Retina (tissue), 1 donor: ENCODE measurements at regions not wholly inside any gene's neighbourhood (a gene's known extent, or its start where the extent isn't known, plus 50 kb on each side); places are given as distances from the start of the nearest gene placed in this dataset.
"Not testable (repeated sequence)": the region's sequence is repeated elsewhere in the genome, so short reads cannot be mapped to it uniquely, and the experiment has no call there.

Experiments
- DNase-seq: peaks from one replicate; pipeline ENCODE4 v3.0.0-alpha.2; 2016

DNA sequence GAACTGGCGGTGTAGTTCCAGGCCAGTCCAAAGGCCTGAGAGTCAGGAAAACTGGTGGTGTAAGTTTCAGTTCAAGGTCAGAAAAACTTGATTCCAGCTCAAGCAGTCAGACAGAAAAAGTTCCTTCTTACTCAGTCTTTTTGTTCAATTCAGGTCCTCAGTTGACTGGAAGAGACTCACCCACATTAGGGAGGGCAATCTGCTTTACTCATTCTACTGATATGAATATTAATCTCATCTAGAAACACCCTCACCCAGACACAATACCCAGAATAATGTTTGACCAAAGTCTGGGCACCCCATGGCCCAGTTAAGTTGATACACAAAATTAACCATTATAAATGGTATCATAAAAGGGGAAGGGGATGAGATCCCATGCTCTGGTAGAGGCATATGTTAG lies 50.1 kb upstream of the LTA4H start:
- DNase-seq = no peak

DNA sequence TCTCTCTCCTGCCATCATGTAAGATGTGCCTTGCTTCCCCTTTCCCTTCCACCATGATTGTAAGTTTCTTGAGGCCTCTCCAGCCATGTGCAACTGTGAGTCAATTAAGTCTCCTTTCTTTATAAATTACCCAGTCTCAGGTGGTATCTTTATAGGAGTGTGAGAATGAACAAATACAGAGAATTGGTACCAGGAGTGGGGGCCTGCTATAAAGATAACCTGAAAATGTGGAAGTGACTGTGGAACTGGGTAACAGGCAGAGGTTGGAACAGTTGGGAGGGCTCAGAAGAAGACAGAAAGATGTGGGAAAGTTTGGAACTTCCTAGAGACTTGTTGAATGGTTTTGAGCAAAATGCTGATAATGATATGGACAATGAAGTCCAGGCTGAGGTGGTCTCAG lies 50.8 kb upstream of the LTA4H start:
- not testable (repeated sequence) for DNase-seq

DNA sequence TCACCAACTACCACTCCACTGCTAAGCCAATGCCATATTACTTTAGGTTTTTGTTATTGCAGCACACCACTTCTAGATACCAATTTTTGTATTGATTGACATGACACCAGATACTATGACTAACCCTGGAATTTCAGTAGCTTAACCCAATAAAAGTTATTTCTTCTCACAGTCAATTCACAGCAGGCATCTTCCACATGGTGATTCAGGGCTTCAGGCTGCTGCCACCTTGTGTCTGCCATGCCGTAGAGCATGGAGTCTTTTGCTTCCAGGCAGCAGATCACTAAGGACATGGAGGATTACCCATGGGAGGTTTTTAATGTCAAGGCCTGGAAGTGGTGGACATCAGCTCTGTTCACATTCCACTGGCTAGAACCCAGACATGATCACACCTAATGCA lies 56.4 kb upstream of the LTA4H start:
- no peak for DNase-seq

DNA sequence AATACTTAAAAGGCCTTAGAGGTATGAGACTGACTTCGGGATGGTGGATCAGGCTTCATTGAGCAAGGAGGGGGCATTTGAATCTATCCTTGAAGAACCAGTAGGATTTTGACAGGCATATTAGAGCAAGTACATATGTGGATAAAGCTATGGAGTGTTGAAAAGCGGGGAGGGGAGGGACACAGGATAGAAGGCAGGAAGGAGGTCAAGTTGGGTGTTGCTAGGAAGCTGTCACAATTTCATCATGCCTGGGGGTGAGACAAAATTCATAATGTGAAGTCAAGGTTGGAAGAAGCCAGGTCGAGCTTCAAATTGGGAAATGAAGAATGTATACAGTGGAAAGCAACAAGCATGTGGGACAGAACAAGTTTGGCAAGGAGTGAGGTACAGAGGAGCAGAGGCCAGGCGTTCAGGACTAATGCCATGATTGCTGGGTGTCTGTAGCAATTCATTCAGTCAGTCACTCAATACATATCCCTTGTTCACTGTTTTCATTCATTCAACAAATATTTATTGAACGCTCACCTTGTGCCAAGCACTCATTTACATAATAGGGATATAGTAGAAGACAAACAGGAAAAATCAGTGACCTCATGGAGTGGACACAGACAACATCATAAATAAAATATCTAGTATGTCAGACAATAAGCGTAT lies 58.3 kb upstream of the LTA4H start:
- no peak for DNase-seq

DNA sequence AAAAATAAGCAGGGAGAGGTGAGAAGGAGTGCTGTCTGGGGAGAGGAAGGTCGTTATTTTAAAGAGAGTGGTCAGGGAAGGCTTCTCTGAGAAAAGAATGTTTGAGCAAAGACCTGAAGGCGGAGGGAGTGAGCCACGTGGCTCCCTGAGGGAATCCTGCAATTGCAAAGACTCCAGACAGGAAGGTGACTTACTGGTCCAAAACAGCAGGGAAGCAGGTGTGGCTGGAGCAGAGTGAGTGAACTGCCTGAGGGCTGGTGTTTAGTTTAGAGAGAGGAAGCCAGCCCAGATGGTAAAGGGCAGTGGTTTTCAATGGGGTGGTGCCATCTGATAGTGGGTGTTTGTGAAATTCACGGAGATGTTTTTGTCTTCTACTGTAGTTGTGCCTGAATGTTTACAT lies 58.8 kb upstream of the LTA4H start:
- no peak for DNase-seq

DNA sequence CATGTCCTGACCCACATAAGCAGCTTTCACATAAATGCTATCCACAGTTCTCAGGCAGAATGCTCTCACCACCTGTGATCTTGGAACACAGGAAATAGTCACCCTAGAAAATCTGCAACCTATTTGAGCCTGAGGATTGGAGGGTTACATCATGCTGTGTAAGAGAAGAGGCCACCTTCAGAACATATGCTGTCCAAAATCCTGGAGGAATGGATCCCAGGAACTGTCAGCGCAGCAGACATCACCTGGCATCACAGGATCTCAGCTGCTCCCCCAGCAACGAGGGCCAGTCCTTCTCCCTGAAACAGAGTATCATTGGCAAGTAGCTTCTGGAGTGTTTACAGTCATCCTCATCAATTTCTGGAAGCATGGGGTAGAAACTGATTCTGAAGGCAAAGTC lies 63.2 kb upstream of the LTA4H start:
- DNase-seq = no peak

DNA sequence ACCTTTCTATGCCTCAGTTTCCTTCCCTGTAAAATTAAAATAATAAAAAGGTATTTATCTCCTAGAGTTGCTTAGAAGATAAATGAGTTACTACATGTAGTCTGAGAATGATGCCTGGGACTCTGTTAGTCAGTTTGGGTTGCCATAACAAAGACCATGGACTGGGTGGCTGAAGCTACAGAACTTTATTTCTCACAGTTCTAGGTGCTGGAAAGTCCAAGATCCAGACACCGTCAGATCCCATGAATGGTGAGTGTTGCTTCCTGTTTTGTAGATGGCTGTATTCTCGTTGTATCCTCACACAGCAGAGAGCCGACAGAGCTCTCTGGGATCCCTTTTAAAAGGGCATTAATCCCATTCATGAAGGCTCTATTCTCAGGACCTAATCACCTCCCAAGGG lies 64.0 kb upstream of the LTA4H start:
- DNase-seq = no peak

DNA sequence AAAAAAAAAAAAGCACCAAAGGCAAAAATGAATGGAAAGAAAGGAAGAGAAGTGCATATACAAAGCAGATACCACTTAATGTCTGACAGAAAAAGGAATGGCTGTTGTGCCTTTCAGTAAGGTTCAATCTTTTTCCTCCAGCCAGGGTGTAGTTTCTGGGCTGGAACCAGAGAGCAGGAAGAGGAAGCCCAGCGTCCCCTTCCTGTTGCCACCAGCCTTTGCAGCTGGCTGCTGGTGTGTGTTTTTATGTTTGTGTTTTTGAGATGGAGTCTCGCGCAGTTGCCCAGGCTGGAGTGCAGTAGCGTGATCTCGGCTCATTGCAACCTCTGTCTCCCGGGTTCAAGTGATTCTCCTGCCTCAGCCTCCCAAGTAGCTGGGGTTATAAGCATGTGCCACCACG lies 64.6 kb upstream of the LTA4H start:
- no peak for DNase-seq

DNA sequence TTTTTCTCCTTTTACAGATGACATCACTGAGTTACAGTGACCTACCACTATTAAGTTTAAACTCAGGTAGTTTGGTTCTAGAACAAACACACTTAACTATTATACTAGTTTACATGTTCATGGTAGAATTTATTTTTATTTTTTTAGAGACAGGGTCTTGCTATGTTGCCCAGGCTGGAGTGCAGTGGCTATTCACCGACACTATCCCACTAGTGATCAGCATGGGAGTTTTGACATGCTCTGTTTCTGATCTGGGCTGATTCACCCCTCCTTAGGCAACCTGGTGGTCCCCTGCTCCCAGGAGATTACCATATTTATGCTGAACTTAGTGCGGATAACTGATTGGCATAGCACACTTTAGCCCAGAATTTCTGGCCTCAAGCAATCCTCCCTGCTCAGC lies 66.4 kb upstream of the LTA4H start:
- no peak for DNase-seq

DNA sequence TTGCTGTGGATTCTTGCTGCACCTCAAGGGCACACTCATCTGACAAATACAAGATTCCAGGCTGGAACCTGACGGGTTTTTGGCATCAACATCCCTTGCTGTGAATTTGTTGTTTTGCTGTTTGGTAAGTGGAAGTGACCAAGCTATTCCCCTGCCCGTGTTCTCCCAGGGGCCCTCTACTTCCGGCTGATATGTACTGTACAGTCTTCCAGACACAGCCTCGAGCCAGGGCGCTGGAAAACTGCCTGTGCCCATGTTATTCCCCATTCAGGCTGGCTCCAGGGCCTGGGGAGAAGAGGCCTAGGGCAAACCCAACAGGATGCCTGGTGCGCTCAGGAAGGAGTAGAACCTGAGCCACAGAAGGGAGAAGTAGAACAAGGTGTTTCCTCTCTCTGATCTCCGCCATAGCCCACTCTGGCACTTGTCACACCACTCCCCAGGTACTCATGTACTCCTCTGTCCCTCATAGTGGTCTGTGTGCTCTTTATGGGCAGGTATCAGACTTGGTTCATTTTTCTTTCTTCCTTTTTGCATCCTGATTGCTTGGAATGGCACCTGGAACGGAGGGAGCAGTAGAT lies 67.8 kb upstream of the LTA4H start:
- no peak for DNase-seq

DNA sequence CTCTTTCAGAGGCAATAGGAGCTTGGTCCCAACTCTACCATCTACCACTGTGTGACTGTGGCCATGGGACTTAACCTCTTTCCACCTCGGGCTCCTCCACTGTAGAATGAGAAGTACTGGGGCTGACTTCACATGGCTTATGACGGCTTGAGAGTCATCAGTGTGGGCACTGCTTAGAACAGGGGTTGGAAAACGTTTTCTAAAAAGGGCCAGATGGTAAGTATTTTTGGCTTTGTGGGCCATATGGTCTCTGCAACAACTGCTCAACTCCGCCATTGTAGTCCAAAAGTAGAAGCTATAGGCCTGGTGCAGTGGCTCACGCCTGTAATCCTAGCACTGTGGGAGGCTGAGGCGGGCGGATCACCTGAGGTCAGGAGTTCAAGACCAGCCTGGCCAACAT lies 69.2 kb upstream of the LTA4H start:
- DNase-seq = no peak

DNA sequence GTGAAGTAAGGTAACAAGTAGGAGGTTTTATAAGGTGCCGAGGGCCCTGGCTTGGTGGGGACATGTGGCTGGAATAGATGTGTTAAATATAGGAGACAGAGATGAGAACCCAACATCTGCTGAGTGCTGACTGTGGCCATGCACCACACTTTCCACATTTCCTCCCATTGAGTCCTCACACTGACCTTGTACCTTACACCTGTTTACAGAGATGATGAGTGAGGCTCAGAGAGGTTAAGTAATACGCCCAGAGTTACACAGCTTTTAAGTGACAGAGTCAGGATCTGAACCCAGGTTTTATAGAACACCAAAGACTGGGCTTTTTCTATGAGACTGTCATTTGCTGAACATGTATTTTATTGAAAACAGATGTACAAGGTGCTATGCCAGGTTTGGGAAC lies 70.8 kb upstream of the LTA4H start:
- no peak for DNase-seq

DNA sequence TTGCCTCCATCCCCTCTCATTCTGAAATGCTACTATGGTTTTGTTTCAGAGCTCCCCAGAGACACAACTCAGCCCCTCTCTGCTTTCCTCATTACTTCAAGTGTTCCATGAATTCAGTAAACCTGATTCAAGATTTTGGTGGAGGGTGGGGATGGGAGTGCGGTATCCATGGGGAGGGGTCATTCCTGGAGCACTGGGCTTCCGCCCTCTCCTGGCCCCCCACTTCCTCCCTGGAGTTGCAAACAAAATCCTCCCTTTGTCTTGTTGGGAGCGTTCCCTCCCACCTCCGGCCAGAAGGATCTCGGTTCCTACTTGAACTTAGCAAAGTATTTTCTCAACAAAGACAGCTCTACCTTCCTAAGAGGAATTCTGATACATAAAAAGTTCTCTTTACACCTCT lies 71.8 kb upstream of the LTA4H start:
- no peak for DNase-seq

DNA sequence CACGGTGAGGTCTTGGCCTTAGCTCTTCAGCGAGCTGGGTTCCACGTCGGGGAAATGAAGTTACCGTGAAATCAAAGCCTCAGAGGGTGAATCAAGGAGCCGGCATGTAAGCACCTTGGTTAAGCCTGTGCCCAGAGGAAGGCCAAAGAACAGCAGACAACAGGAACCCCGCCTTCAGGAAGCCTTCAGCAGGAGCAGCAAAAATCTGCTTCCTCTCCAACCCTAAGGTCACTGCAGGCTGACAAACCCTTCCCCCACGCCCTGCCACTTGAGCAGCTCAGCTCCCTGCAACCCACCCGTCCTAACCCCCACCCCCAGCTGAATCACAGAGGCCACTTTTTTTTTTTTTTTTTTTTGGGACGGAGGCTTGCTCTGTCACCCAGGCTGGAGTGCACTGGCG lies 72.9 kb upstream of the LTA4H start:
- no peak for DNase-seq

DNA sequence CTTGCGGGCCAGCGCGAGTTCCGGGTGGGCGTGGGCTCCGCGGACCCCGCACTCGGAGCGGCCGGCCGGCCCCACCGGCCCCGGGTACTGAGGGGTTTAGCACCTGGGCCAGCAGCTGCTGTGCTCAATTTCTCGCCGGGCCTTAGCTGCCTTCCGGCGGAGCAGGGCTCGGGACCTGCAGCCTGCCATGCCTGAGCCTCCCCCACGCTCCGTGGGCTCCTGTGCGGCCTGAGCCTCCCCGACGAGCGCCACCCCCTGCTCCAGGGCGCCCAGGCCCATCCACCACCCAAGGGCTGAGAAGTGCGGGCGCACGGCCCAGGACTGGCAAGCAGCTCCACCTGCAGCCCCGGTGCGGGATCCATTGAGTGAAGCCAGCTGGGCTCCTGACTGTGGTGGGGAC lies 73.6 kb upstream of the LTA4H start:
- DNase-seq = not testable (repeated sequence)

DNA sequence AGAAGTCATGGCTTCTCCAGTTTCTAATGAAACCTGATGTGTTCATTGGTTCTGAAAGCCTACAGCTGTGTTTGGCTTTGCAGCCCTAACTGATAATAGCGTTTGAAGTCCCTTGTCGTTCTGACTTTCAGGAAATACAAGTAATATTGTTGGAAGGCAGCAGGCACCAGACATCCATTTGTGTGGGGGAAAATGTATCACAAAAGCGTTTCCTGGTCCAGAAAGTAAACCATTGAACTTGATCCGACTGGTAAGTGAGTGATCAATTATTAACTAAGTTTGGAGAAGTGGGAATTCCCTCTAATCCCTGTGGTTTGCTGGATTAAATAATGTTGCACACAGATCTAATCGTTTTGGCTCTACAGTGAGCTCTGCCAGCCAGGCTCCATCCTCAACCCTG lies 77.3 kb upstream of the LTA4H start:
- peak; percentile 50 for DNase-seq

DNA sequence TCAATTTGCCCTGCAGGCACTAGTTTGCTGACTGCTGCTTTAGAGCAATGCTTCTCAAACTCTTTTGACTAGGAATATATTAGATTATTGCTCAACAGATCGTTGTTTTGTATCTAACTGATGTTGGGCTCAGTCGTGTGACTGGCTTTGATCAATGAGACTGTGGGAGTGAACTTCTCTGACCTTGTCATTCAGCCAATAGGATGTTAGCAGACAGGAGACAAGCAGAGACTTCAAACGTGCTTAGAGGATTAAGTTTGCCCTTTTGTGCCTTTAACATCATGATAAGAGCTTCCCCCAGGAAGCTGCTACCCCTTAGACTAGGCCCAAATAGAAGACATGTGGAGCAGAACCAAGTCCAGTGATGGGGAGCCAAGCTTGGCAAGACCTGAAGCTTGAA lies 76.7 kb upstream of the ELK3 start:
- no peak for DNase-seq

DNA sequence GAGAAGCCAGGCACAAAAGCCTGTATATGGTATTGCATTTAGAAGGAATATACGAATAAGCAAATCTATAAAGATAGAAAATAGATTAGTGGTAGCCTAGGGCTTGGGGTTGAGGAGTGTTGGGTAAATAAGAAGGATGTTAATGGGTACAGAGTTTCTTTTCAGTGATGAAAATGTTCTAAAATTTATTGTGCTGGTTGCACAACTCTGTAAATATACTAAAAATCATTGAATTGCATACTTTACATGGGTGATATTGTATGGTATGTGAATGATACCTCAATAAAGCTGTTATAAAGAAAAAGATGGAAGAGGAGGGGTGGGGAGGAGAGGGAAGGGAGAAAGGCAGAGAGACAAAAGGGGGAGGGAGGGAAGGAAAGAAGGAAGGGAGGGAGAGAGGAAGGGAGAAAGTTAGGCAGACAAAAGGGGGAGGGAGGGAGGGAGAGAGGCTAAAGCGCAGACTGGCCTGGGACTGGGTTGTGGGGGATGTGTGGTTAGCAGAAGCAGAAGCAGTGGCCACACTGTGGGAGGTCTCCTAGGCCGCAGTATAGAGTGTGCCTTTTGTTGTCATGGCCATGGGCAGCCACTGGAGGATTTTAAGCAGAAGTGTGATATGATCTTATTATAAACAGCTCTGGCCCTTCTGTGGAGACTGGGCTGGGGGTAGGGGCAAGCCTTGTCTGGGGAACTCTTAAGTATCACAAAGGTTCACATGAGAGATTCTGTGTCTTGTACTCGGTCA lies 73.6 kb upstream of the ELK3 start:
- no peak for DNase-seq

DNA sequence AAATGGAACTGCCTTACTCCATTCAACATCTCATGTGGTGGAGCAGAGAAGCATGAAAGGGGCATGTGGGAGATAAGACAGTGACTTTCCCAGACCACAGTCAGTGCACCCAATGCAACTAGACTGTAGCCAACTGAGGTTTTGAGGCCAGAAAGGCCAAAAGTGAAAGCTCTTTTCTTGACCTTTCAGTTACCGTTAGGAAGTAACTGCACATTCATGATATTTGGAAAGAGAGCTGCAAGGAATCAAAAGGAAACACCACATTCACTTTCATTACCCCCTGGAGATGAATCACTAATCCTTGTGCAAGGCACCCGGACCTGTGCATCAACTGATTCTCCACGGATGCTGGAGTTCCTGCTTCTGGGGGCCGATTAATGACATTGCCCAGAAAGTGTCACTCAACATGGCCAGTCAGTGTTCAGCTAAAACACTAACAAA lies 72.9 kb upstream of the ELK3 start:
- no peak for DNase-seq

DNA sequence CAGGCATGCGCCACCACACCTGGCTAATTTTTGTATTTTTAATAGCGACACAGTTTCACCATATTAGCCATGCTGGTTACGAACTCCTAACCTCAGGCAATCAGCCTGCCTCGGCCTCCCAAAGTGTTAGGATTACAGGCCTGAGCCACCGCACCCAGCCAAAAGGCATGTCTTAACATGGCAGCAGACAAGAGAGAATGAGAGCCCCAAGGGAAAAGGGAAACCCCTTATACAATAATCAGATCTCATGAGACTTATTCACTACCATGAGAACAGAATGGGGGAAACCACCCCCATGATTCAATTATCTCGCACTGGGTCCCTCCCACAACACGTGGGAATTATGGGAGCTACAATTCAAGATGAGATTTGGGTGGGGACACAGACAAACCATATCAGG lies 65.9 kb upstream of the ELK3 start:
- DNase-seq = not testable (repeated sequence)

DNA sequence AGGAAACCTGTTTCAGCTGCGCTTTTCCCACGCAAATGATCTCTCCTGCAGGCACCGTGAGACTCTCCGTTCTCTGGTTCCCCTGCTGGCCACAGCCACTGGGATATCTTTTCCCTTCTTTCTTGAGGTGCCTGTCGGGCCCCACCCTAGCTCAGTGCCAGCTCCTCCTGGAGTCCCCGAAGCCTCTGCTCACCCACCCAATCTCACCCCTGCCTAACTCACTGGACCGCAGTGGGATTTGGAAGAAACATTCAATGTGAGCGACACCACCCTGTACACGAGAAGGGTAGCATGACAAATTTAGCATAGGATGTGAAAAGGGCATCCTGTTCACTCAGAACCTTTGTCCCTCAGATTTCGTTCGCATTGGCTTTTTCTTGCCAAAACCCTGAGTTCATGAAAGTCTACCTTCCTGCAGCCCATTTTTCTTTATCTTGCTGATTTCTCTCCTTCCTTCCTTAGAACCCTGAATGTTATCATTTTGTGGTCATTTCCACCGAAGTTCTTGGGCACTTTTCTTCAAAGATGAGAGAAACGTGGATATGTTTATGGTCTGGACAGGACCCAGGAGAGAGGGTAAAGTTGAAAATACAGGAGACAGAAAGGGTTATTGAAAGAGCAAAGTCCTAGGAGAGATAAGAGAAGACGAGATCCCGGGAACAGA lies 63.6 kb upstream of the ELK3 start:
- DNase-seq = no peak

DNA sequence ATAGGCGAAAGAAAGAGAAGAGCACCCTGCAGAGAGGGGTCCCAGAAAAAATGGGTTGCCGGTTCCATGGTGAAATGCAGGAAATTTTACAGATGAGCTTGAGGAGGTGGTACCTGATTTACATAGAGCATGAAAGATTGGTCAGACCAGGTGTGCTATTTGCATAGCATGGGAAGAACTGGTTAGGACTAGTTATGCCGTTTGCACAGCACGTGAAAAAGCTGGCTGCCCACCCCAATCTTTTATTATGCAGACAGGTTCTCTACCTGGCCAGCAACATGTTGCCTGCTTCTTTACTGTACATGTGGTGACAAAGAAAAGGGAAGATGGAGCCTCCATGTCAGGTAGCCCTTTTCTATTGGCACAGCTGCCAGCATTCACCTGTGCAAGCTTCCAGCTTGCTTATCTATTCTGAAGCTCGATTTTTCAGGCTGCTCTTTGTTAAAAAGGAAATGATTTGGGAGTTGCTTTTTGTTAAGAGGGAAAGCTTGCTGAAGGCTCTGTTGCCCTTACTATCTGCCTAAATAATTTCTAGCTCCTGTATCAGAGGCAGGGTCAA lies 62.9 kb upstream of the ELK3 start:
- DNase-seq = no peak

DNA sequence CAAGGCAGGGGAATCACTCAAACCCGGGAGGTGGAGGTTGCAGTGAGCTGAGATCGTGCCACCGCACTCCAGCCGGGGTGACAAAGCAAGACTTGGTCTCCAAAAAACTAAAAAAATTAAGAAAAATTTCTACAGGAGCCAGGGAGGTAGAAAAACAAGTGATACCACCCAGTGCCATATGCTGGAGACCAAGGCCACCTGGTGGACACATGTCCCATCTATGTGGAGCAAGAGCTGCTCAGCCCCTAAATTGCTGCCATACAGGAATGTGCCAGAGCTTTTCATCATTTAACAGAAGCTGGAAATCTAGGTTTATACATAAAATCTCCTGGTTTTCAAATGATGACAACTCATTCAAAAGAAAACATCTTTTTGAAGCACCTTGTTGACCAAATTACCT lies 61.4 kb upstream of the ELK3 start:
- DNase-seq = no peak

DNA sequence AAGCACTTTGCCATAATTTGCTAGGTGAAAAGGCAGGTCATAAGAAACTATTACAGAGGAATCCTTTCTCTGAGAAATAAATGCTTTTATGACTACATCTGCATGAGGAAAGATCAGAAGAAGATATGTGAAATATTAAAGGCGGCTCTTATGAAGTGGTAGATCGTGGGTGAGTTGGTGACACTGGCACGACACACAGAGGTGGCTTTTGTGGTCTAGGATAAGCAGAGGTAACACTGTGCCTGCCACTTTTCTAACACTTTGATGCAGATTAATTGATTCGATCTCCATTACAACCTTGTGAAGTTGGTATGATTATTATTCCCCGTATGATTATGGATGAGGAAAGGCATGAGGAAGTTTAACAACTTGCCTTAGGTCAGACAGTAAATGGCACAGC lies 60.0 kb upstream of the ELK3 start:
- DNase-seq = no peak
